Hematopoietic multipotent progenitor cell (in vitro differentiated cells): ENCODE measurements at regions not wholly inside any gene's neighbourhood (a gene's known extent, or its start where the extent isn't known, plus 50 kb on each side); places are given as distances from the start of the nearest gene placed in this dataset. TPM values are rescaled to one million over a fixed set of nuclear protein-coding genes. Genes with fewer than 3 reads are reported as not detected.
"Not testable (repeated sequence)": the region's sequence is repeated elsewhere in the genome, so short reads cannot be mapped to it uniquely, and the experiment has no call there.

Experiments used
- DNase-seq, 3 donors: peaks; one replicate each; pipeline ENCODE4 v3.0.0-alpha.2; 2011 to 2015; ENCODE audit warnings: low read depth in 2 of 3, low spot score in 2 of 3
- small RNA-seq: library from RNA; depleted of rRNA; stranded (forward); fragments of <200 nt; gene quantifications from one replicate; pipeline ENCODE3, GENCODE V24; 2012

DNA sequence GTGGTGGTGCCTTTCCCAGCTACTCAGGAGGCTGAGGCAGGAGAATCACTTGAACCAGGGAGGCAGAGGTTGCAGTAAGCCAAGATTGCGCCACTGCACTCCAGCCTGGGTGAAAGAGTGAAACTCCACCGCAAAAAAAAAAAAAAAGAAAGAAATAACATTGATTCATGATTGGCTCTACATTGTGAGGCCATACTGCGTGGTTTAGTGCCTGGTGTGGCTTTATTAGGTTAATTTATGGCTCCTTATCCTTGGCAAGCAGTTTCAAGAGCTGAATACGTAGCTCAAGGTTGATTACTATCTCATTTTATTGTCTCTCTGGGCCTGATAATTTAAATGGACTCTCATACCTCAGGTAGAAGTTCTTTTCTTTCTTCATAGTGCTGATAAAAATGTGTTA is 80.5 kb upstream of the MTLN start:
- not testable (repeated sequence) for DNase-seq

DNA sequence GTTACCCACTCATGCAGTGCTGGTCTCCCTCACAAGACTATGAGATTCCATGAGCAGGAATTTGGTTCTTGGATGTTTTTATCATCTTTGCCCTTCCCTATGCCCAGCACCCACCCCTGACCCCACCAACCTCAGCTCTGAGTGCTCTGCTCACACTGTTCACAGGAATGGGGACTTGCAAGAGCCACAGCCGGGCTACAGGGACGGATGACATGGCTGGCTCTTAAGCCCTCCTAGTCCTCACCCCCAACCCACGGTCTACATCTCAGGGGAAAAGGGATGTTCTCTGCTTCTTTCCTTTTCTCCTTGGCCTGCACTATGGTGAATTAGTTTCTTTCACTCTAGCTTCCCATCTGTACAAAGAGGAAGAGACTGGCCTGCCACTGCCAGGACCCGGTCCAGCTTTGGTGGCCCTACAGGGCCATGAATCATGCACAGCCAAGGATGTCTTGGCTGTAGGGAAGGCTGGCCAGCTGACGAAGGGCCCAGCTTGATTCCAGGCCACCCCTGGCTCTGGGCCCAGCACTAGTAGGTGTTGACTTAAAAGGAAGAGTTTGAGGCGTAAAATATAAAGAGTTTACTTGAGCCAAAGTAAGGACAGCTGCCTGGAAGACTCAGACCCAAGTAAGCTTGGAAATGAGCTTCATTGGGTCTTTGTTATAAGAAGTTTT is 79.7 kb upstream of the MTLN start:
- DNase-seq, result not testable (repeated sequence)

DNA sequence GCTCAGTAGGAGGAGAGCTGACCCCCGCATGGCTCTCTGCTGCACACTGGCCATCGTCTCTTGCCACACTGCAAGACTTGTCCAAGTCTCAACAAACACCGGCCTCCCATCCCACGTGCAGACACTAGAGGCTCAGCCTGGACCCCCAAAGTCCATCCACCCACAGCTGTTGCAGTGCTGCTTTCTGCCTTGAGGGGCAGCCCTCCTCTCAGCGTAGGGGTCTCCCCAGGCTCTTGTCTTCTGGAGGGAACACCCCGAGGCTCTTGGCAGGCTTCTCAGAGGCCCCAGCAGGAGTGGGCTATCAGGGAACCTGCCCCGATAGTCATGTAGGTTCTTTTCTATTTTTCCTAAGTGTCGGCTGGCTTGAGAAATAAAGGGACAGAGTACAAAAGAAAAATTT is 75.5 kb upstream of the MTLN start:
- not testable (repeated sequence) for DNase-seq

DNA sequence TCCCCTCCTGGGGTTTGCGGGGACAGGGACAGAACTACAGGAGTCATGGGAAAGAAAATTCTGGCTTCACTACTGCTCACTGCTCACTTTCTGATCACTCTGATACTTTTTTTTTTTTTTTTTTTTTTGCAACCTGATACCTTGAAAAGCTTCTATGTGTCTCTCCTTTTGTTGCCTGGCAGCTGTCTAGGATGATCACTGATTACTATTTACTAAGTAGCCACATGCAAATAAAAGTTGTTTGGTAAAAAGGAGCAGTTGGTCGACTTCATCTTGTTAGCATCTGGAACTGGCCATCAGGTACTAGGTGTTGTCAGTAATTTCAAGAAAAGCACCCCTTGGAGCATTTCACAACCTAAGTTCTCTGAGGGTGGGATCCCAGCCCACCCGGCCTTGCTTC is 74.9 kb upstream of the MTLN start:
- DNase-seq, result not testable (repeated sequence)

DNA sequence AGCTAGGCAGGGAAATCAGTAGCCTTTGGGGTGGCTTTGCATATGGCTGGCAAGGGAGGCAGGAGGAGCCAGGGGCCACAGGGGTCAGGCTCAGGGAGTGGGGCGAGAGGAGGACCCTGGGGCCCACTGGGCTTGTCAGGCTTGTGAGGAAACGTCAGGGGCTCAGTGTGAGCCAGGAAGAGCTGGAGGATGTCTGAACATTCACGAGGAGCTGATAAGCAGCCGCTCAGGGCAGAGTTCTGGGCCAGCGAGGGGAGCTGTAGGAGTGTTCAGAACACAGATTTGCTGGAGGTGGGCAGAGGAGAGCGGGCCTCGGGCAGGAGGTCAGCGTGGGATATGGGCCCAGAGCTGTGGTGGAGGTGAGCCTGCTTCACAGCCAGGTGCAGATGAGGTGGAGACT is 72.7 kb upstream of the MTLN start:
- not testable (repeated sequence) for DNase-seq

DNA sequence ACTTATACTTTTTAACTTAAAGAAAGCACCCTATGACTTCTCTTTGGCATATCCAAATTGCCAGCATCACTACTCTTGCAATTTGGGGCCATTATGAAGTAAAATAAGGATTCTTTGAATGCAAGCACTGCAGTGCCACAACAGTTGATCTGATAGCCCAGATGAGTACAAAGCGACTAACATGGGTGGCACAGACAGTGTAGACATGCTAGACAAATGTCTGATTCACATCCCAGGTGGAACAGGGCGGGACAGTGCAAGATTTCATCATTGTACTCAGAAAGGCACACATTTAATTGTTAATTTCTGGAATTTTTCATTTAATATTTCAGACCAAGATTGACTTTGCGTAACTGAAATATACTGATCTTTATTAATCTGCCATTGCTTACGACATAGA is 68.5 kb upstream of the MTLN start:
- DNase-seq, result not testable (repeated sequence)

DNA sequence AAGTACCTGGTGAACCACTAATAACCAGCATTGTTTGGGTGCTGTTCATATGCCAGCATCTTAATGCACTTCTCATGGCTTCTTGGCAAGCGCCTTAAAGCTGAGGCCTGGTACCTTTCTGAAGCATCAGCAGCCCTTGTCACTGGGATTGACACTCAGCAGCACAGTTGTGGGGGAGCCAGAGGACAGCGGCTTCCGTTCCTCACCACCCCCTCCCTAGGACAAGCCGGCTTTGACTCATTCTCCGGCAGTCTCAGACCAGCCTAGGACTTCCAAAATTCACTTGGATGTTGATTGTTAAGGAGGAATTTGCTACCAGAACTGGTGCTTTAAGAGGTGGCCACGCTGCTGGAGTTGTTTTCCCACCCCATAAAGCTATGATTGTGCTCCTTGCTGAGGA is 64.7 kb upstream of the MTLN start:
- DNase-seq, result not testable (repeated sequence)

DNA sequence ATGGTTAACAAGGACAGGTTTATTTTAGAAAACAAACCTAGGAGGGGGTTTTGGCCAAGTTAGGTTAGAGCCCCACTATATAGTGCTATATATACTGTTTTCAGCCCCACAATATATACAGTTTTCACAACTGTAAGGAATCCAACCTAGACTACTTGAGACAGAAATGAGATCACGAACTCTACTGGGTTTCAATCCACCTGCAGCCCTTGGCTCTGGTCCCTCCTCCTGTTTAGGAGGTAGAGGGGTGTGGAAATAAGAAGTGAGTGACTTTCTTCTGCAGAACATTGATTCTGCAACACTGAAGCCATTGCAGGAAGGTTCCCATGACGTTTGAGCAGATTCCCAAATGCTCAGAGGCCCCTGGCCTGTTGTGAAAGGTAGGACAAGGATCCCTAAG is 63.7 kb upstream of the MTLN start:
- DNase-seq, result not testable (repeated sequence)

DNA sequence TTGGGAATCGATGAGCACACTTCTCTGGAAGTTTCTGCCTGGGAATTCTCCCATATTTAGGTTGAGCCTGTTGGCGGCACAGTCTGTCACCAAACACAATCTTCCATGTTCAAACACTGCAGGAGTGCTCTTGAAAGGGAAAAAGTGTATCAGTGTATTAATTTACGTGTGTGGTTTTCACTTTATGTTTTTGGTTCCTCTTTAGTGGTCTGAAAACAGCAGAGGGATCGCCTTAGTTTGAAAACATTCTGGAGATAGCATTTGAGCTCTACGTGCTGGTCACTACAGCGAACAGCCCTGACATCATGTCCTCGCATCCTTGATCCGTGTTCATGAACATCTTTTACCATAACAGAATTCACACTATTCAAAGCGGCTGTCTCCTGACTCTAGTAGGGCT is 57.3 kb upstream of the MTLN start:
- DNase-seq, result not testable (repeated sequence)

DNA sequence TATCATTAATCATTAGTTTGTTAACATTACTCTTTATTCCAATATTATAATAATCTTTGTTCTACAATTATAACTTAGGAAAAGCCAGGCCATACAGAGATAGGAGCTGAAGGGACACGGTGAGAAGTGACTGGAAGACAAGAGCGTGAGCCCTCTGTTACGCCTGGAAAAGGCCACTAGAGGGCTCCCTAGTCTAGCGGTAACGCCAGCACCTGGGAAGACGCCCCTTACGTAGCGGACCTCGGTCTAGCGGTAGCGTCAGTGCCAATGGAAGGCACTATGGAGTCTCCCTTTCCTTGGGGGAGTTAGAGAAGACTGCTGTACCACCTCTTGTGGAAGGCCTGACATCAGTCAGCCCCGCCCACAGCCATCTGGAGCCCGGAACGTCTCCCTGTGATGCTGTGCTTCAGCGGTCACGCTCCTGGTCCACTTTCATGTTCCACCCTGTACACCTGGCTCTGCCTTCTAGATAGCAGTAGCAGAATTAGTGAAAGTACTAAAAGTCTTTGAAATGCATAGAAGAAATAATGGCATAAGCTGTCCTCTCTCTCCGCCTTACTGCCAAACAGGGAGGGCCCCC is 55.6 kb upstream of the MTLN start:
- DNase-seq, result not testable (repeated sequence)

DNA sequence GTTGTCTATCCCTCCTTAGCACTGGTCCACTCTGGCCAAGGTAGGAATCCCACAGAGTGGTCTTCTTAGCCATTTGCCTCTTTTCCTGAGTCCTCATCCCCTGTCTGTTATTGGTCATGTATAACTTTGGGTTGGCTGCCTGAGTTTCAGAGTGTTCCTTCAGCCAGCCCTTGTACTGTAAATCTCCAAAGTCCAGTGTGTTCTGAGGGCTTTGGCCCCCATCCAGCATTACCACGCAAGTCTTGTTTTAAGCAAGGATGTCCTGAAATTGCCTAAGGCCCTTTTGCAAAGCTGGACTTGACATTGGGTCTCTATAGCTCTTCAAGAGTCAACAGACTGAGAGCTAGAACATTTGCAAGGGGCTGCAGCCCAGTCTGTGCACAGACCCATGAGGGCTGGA is 52.5 kb upstream of the MTLN start:
- not testable (repeated sequence) for DNase-seq

DNA sequence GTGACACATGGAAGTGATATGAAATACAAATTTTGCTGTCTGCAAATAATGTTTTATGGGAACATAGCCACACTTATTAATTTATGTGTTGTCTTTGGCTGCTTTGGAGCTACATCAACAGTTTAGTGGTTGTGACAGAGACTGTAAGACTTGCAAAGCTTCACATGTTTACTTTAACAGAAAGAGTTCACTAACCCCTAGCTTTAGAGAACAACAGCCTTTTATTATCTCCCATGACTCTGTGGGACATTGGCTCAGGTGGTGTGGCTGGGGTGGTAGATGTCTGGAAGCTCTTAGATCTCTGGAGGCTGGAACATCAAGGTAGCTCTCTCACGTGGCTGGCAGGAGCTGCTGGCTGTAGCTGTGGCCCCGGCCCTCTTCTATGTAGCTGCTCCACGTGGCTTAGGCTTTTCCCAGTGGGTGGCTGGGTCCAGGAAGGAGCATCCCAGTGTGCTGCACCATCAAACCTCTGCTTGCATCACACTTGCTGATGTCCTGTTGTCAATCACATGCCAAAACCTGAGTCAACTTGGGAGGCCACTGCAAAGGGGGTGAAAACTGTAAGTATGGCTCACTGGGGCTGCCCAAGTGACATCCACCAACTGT is 51.8 kb upstream of the MTLN start:
- not testable (repeated sequence) for DNase-seq

DNA sequence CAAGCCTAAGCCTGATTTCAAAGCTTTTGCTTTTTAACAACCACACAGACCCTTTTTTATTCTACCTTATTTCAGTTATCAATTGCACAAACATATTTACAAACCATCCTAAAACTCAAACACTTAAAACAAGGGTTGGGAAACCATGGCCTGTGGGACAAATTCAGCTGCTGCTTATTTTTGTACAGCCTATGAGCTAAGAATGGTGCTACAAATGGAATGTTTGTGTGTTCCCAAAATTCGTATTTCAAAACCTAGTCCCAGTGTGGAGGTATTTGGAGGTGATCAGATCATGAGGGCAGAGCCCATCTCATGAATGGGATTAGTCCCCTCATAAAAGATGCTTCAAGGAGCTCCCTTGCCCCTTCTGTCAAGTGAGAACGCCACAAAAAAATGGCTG is 51.1 kb upstream of the MTLN start:
- not testable (repeated sequence) for DNase-seq

Small RNA genes lying in the stretch of these regions (small RNA-seq; reads per million reads assigned to genes)
- not detected for gene MIR4436B2
